Lower leg skin (tissue), 3 donors: ENCODE measurements at regions not wholly inside any gene's neighbourhood (a gene's known extent, or its start where the extent isn't known, plus 50 kb on each side); places are given as distances from the start of the nearest gene placed in this dataset.

Experiments
- CTCF ChIP-seq, 3 donors: fragments of 450-650 bp; IDR thresholded peaks; one replicate each; pipeline ENCODE4 v1.5.1; 2016; ENCODE audit warnings: antibody characterized with exemption in 3 of 3, mild to moderate bottlenecking in 3 of 3, moderate library complexity in 2 of 3
- POLR2A ChIP-seq, 2 donors: fragments of 450-650 bp; IDR thresholded peaks; one replicate each; pipeline ENCODE4 v1.6.1; 2016 to 2017; ENCODE audit warnings: antibody characterized with exemption in 2 of 2, mild to moderate bottlenecking in 1 of 2, moderate library complexity in 1 of 2

DNA sequence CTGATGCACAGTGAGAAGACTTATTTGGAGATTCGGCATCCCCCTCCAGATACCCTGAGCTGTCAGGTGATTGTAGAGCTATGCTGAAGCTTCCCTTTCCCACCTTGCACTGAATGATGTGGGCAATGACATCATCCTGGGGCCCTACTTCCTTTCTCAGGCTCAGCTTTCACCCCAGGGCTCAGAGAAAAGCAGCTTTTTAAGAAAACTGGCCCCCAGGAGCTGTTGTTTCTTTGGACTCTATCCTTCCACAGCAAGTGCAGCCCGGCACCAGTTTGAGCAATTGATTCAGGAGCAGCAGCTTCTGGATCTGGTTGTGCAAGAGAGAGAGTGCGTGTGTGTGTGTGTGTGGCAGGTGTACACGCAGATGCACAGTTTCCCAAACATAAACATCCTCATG lies 251.3 kb downstream of the ANAPC1 start:
- no peak for TF ChIP-seq CTCF (IDR thresholded peaks at IDR 0.05)
- TF ChIP-seq POLR2A (IDR thresholded peaks at IDR 0.05), result no peak
